Endothelial cell of umbilical vein (primary cell): ENCODE measurements at regions not wholly inside any gene's neighbourhood (a gene's known extent, or its start where the extent isn't known, plus 50 kb on each side); places are given as distances from the start of the nearest gene placed in this dataset.

Experiments used
- BruUV-seq: library from RNA; stranded (reverse); fragments of 400-500 nt; replicated peaks from 2 replicates; lab custom pipeline; 2021; lab: Mats Ljungman, UMichigan
- CTCF ChIA-PET: fragments of 300-600, 350-600 bp; sonication (Branson Sonifier 250); formaldehyde crosslinking; loops from one replicate; lab custom pipeline; 2021; ENCODE audit warnings: antibody characterized with exemption, inconsistent platforms; lab: Charles Lee
- POLR2A ChIA-PET: fragments of 300-600, 350-600 bp; sonication (Branson Sonifier 250); formaldehyde crosslinking; loops from one replicate; lab custom pipeline; 2021; ENCODE audit warnings: antibody characterized with exemption, inconsistent platforms; lab: Charles Lee
- DNase-seq: peaks from one replicate; pipeline ENCODE4 v3.0.0-alpha.2; 2011; ENCODE audit warnings: low read depth, low spot score
- FAIRE-seq: peaks from 2 replicates; lab custom pipeline; 2011; peaks lifted over from hg19 to GRCh38; lab: Jason Lieb, UNC
- H2AFZ ChIP-seq: 2 replicates; pipeline ENCODE4 v1.6.0; 2012; ENCODE audit warnings: low read depth, low read length, control low read depth, inconsistent platforms
- H3K27ac ChIP-seq: 2 replicates; pipeline ENCODE4 v1.5.1; 2011; ENCODE audit warnings: low read depth, mild to moderate bottlenecking, control low read depth, low read length, moderate library complexity; ENCODE audit not compliant: insufficient read depth
- H3K27me3 ChIP-seq, 2 experiments: 2 replicates each; pipeline versions ENCODE4 v1.6.0 to v1.6.1; 2011; ENCODE audit warnings: low read length in 2 of 2, mixed read lengths in 1 of 2; ENCODE audit not compliant: control insufficient read depth in 2 of 2, insufficient read depth in 2 of 2
- H3K36me3 ChIP-seq, 2 experiments: 2 replicates in 1 of 2; 3 replicates in 1 of 2; pipeline ENCODE4 v1.5.1; 2011; ENCODE audit warnings: low read length in 2 of 2, mild to moderate bottlenecking in 1 of 2, moderate library complexity in 1 of 2; ENCODE audit not compliant: control insufficient read depth in 2 of 2, insufficient read depth in 2 of 2; ENCODE audit errors: extremely low read depth in 1 of 2
- H3K4me1 ChIP-seq: 3 replicates; pipeline ENCODE4 v1.5.1; 2011; ENCODE audit warnings: mild to moderate bottlenecking, low read length; ENCODE audit not compliant: control insufficient read depth, insufficient read depth; ENCODE audit errors: extremely low read depth
- H3K4me2 ChIP-seq: 2 replicates; pipeline ENCODE4 v1.6.1; 2011; ENCODE audit warnings: low read length, control low read depth, mixed read lengths; ENCODE audit not compliant: insufficient read depth
- H3K4me3 ChIP-seq, 3 experiments: fragments of 200-600 bp in 1 of 3; sonication (generic), shearing (Covaris generic) in 1 of 3; replicated peaks in 1 of 3; 2 replicates each; pipeline ENCODE4 v1.5.1; 2011 to 2016; ENCODE audit warnings: control low read depth in 3 of 3, low read length in 3 of 3, mild to moderate bottlenecking in 2 of 3, inconsistent platforms in 1 of 3, low read depth in 1 of 3, moderate library complexity in 1 of 3; ENCODE audit not compliant: insufficient read depth in 1 of 3
- H3K79me2 ChIP-seq: 2 replicates; pipeline ENCODE4 v1.6.0; 2012; ENCODE audit warnings: low read length, inconsistent platforms; ENCODE audit not compliant: control insufficient read depth, insufficient read depth
- H3K9ac ChIP-seq: replicated peaks from 2 replicates; pipeline ENCODE3; 2011; ENCODE audit warnings: low read length, control low read depth; ENCODE audit not compliant: insufficient read depth; ENCODE audit errors: extremely low read depth
- H3K9me1 ChIP-seq: replicated peaks from 3 replicates; pipeline ENCODE4 v1.6.0; 2011; ENCODE audit warnings: mild to moderate bottlenecking, low read length; ENCODE audit not compliant: control insufficient read depth, insufficient read depth; ENCODE audit errors: extremely low read depth
- H3K9me3 ChIP-seq: replicated peaks from 2 replicates; pipeline ENCODE4 v1.5.1; 2012; ENCODE audit warnings: low read length, inconsistent platforms; ENCODE audit not compliant: control insufficient read depth, insufficient read depth
- H4K20me1 ChIP-seq: replicated peaks from 2 replicates; pipeline ENCODE3; 2011; ENCODE audit warnings: mild to moderate bottlenecking, low read length; ENCODE audit not compliant: control insufficient read depth, insufficient read depth; ENCODE audit errors: extremely low read depth
- CTCF ChIP-seq, 2 donors: IDR thresholded peaks; 1 replicate in 1 of 2; 2 replicates in 1 of 2; pipeline ENCODE4 v1.5.1; 2011; ENCODE audit warnings: low read length in 2 of 2, mild to moderate bottlenecking in 2 of 2, moderate library complexity in 2 of 2, control low read depth in 1 of 2, inconsistent platforms in 1 of 2, low read depth in 1 of 2; ENCODE audit not compliant: insufficient read depth in 1 of 2; ENCODE audit errors: extremely low read depth in 1 of 2
- EZH2 ChIP-seq: IDR thresholded peaks from 2 replicates; pipeline ENCODE4 v1.6.1; 2012; ENCODE audit warnings: borderline replicate concordance, low read depth, mild to moderate bottlenecking, moderate library complexity, low read length, inconsistent platforms; ENCODE audit not compliant: severe bottlenecking
- FOS ChIP-seq: IDR thresholded peaks from 2 replicates; pipeline ENCODE4 v1.6.1; 2011; ENCODE audit warnings: mild to moderate bottlenecking, low read length, moderate library complexity, borderline replicate concordance; ENCODE audit not compliant: insufficient read depth
- GATA2 ChIP-seq: IDR thresholded peaks from 2 replicates; pipeline ENCODE4 v1.7.0; 2011; ENCODE audit warnings: low read depth, mild to moderate bottlenecking, moderate library complexity, mixed read lengths, low read length; ENCODE audit not compliant: insufficient read length, insufficient read depth
- JUN ChIP-seq: IDR thresholded peaks from 2 replicates; pipeline ENCODE4 v1.6.1; 2011; ENCODE audit warnings: borderline replicate concordance, low read depth; ENCODE audit not compliant: insufficient read length, insufficient read depth
- MAX ChIP-seq: IDR thresholded peaks from 2 replicates; pipeline ENCODE4 v1.6.1; 2011; ENCODE audit not compliant: insufficient read depth, insufficient read length
- MYC ChIP-seq: IDR thresholded peaks from one replicate; pipeline ENCODE4 v1.6.1; 2011; ENCODE audit warnings: mild to moderate bottlenecking, low read depth, low read length
- POLR2A ChIP-seq: IDR thresholded peaks from 2 replicates; pipeline ENCODE4 v1.6.1; 2012; ENCODE audit warnings: low read depth, mild to moderate bottlenecking, control low read depth, low read length
- POLR2AphosphoS5 ChIP-seq: IDR thresholded peaks from 2 replicates; pipeline ENCODE4 v1.6.1; 2012; ENCODE audit warnings: low read depth, mild to moderate bottlenecking, control low read depth, low read length, moderate library complexity; ENCODE audit not compliant: insufficient read depth
- dilution Hi-C: fragments of 300-500 bp; cut with MboI; formaldehyde crosslinking; loops from one replicate; pipeline ENCODE4 v1.15.0; 2019; ENCODE audit warnings: low sequenced_read_pairs; ENCODE audit not compliant: extremely low pct_ligation_motif_present
- intact Hi-C: fragments of 100-400 bp; cut with micrococcal nuclease; formaldehyde crosslinking; loops from one replicate; pipeline ENCODE4 v1.10.0; 2022

GRCh38 chr4:120536884-120537283 lies 385.6 kb downstream of the PRDM5 start:
- Histone ChIP-seq H3K27me3 (no peaks in the 10 kb centered on the region), H3K4me3 (no peak overlapping the region), H3K4me1 (no peaks in the 10 kb centered on the region), H4K20me1 (no peaks in the 10 kb centered on the region), H3K27ac (no peak overlapping the region), H3K79me2 (no peaks in the 10 kb centered on the region), H3K36me3 (no peaks in the 10 kb centered on the region), H3K9me3 (no peaks in the 10 kb centered on the region), H3K9ac (no peak overlapping the region), H3K4me2 (no peak overlapping the region), H2AFZ (no peak overlapping the region), H3K9me1 (no peaks in the 10 kb centered on the region)
- POLR2A ChIA-PET = no interaction called here
- DNase-seq (no peak), FAIRE-seq (no peak)
- BruUV-seq = no TSS peak
- CTCF ChIA-PET = no interaction called here
- no peak for TF ChIP-seq MYC
- TF ChIP-seq POLR2AphosphoS5 = no peak
- TF ChIP-seq FOS = no peak
- TF ChIP-seq POLR2A = no peak
- TF ChIP-seq JUN = no peak
- TF ChIP-seq EZH2 = no peak
- no peak for TF ChIP-seq GATA2
- TF ChIP-seq CTCF (IDR thresholded peaks at IDR 0.05; ENCODE audit: extremely low read depth in 1 of 2, insufficient read depth in 1 of 2, low read depth in 1 of 2, low read length in 2 of 2) = no peak
- TF ChIP-seq MAX = no peak
- intact Hi-C loops (no loop called here), dilution Hi-C loops (no loop called here)
